Peyer's patch (tissue), 4 donors: ENCODE measurements at regions not wholly inside any gene's neighbourhood (a gene's known extent, or its start where the extent isn't known, plus 50 kb on each side); places are given as distances from the start of the nearest gene placed in this dataset.
"Not testable (repeated sequence)": the region's sequence is repeated elsewhere in the genome, so short reads cannot be mapped to it uniquely, and the experiment has no call there.

Source experiments
- DNase-seq, 3 donors: peaks; one replicate each; pipeline ENCODE4 v3.0.0-alpha.2; 2017 to 2019
- H3K27ac ChIP-seq, 4 donors: fragments of 200-600 bp; sonication (generic); one replicate each; pipeline ENCODE4 v1.5.1; 2016 to 2019
- H3K27me3 ChIP-seq, 2 donors: fragments of 200-600 bp; sonication (generic); one replicate each; pipeline ENCODE4 v1.5.1; 2019
- H3K36me3 ChIP-seq, 3 donors: fragments of 200-600 bp; sonication (generic); one replicate each; pipeline ENCODE4 v1.5.1; 2016 to 2019
- H3K4me1 ChIP-seq, 4 donors: fragments of 200-600 bp; sonication (generic); one replicate each; pipeline ENCODE4 v1.5.1; 2016 to 2019
- H3K4me3 ChIP-seq, 4 donors: fragments of 200-600 bp; sonication (generic); 1 replicate in 3 of 4; 2 replicates in 1 of 4; pipeline ENCODE4 v1.5.1; 2016 to 2019; ENCODE audit warnings: mild to moderate bottlenecking in 1 of 4
- H3K9me3 ChIP-seq, 4 donors: fragments of 200-600 bp; sonication (generic); one replicate each; pipeline ENCODE4 v1.5.1; 2016 to 2019; ENCODE audit warnings: mild to moderate bottlenecking in 1 of 4
- POLR2A ChIP-seq, 2 donors: fragments of 450-650 bp; IDR thresholded peaks; one replicate each; pipeline ENCODE4 v1.5.1; 2017; ENCODE audit warnings: antibody characterized with exemption in 2 of 2, mild to moderate bottlenecking in 2 of 2, moderate library complexity in 2 of 2
- TF ChIP-seq, protein P1 (sequence below), 6 experiments: fragments of 450-650 bp in 4 of 6; fragments of 200-600 bp in 2 of 6; sonication (generic) in 1 of 6; IDR thresholded peaks; one replicate each; pipeline ENCODE4 v1.5.1; 2017 to 2019; ENCODE audit warnings: antibody characterized with exemption in 6 of 6, mild to moderate bottlenecking in 3 of 6, moderate library complexity in 1 of 6

DNA sequence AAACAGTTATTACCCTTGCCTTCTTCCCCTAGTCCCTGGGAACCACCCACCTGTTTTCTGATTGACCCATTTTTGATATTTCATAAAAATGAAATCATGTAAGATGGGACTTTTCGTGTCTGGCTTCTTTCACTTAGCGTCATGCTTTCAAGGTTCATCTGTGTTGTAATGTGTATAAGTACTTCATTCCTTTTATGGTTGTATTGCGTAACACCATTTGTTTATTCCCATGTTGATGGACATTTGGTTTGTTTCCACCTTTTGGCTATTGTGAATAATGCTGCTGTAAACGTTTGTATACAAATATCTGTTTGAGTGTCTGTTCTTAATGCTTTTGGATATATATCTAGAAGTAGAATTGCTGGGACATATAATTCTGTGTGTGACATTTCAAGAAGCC lies 650.1 kb upstream of the COX7C start:
- H3K4me3 ChIP-seq = no peak overlapping the region
- no peak for DNase-seq
- no peaks in the 10 kb centered on the region for H3K9me3 ChIP-seq
- no peak overlapping the region for H3K27ac ChIP-seq
- H3K27me3 ChIP-seq = no peaks in the 10 kb centered on the region
- no peak for TF ChIP-seq POLR2A (IDR thresholded peaks at IDR 0.05)
- TF ChIP-seq, protein P1, sequence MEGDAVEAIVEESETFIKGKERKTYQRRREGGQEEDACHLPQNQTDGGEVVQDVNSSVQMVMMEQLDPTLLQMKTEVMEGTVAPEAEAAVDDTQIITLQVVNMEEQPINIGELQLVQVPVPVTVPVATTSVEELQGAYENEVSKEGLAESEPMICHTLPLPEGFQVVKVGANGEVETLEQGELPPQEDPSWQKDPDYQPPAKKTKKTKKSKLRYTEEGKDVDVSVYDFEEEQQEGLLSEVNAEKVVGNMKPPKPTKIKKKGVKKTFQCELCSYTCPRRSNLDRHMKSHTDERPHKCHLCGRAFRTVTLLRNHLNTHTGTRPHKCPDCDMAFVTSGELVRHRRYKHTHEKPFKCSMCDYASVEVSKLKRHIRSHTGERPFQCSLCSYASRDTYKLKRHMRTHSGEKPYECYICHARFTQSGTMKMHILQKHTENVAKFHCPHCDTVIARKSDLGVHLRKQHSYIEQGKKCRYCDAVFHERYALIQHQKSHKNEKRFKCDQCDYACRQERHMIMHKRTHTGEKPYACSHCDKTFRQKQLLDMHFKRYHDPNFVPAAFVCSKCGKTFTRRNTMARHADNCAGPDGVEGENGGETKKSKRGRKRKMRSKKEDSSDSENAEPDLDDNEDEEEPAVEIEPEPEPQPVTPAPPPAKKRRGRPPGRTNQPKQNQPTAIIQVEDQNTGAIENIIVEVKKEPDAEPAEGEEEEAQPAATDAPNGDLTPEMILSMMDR (IDR thresholded peaks at IDR 0.05) = no peak
- H3K4me1 ChIP-seq = no peaks in the 10 kb centered on the region
- H3K36me3 ChIP-seq = no peaks in the 10 kb centered on the region

DNA sequence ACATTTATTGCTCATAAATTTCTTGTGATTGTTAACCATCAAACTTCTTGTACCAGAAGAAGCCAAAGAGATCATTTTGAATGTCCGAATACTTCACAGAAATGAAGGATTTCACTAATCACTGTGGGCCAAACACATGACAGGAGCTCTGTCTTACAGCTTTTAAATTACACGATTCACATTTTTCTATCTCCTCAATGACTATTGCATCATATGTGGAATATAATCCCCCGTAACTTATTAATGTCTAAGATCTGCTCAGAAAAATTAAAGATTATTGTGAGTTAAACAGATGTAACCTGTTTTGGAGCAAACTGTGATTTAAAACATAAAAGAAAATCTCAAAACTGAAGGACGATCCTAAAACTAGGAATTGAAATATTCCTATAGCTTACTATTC lies 645.2 kb upstream of the COX7C start:
- Histone ChIP-seq H3K4me1 (no peaks in the 10 kb centered on the region), H3K36me3 (no peaks in the 10 kb centered on the region), H3K27me3 (no peaks in the 10 kb centered on the region), H3K4me3 (no peak overlapping the region), H3K27ac (no peak overlapping the region), H3K9me3 (no peaks in the 10 kb centered on the region)
- no peak for DNase-seq
- TF ChIP-seq, protein P1 (IDR thresholded peaks at IDR 0.05) = no peak
- no peak for TF ChIP-seq POLR2A (IDR thresholded peaks at IDR 0.05)

DNA sequence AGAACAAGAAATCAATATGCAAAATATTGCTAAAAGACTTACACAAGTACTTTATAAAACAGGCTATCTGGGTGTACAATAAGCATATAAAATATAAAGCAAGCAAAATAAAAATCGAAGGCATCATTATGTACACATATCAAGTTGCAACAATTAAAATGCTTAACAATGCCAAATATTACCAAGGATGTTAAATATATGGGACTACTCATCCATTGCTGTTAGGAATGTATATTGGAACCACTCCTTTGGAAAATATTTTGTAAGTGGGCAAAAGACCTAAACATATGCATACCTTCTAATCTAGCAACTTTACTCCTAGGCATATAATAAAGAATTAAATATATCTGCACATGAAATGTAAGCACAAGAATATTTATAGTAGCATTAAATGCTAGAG lies 632.6 kb upstream of the COX7C start:
- Histone ChIP-seq H3K27ac (no peak overlapping the region), H3K4me3 (no peak overlapping the region), H3K4me1 (no peaks in the 10 kb centered on the region), H3K9me3 (no peaks in the 10 kb centered on the region), H3K36me3 (no peaks in the 10 kb centered on the region), H3K27me3 (no peaks in the 10 kb centered on the region)
- no peak for DNase-seq
- no peak for TF ChIP-seq POLR2A (IDR thresholded peaks at IDR 0.05)

DNA sequence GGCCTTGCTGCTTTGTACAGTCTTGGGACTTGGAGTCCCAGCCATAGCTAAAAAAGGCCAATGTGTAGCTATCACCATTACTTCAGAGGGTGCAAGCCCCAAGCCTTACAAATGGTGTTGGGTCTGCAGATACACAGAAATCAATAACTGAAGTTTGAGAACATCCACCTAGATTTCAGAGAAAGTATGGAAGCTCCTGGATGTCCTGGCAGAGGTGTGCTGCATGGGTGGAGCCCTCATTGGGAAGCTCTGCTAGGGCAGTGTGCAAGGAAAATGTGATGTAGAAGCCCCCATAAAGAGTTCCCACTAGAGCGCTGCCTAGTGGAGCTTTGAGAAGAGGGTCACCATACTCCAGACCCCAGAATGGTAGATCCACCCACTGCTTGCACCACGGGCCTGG lies 626.7 kb upstream of the COX7C start:
- Histone ChIP-seq H3K4me1 (no peaks in the 10 kb centered on the region), H3K9me3 (peaks cover 0 to 6% (median 0%) of the 10 kb centered on the region in 4 donors), H3K36me3 (no peaks in the 10 kb centered on the region), H3K4me3 (no peak overlapping the region), H3K27ac (no peak overlapping the region), H3K27me3 (no peaks in the 10 kb centered on the region)
- TF ChIP-seq POLR2A (IDR thresholded peaks at IDR 0.05) = no peak
- TF ChIP-seq, protein P1 (IDR thresholded peaks at IDR 0.05) = no peak
- no peak for DNase-seq

DNA sequence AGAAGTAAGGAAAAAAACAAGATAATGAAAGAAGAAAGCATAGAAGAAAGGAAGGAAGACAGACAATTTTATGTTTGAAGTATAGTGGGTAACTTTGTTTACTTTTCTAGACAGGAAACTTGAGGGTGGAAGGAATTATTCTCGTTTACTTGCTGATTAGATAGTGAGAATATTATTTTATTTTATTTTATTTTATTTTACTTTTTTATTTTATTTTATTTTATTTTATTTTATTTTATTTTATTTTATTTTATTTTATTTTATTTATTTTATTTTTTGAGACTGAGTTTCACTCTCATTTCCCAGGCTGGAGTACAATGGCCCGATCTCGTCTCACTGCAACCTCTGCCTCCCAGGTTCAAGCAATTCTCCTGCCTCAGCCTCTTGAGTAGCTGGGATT lies 623.1 kb upstream of the COX7C start:
- not testable (repeated sequence) for H3K9me3 ChIP-seq, H3K4me1 ChIP-seq, DNase-seq, H3K36me3 ChIP-seq, H3K4me3 ChIP-seq, H3K27me3 ChIP-seq, H3K27ac ChIP-seq

DNA sequence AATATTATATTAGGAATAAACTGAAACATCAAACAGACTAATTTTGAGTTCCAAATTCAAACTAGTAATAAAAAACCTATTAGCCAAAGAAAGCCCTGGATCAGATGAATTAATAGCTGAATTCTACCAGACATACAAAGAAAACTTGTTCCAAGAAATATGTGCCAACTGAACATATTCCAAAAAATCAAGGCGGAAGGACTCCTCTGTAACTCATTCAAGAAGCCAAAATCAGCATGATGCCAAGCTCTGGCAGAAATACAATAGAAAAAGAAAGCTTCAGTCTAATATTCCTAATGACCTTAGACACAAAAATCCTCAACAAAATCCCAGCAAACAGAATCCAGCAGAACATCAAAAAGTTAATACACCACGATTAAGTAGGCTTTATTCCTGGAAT lies 619.1 kb upstream of the COX7C start:
- DNase-seq = no peak
- H3K4me1 ChIP-seq = no peaks in the 10 kb centered on the region
- H3K36me3 ChIP-seq = no peaks in the 10 kb centered on the region
- TF ChIP-seq POLR2A (IDR thresholded peaks at IDR 0.05) = no peak
- TF ChIP-seq, protein P1 (IDR thresholded peaks at IDR 0.05) = no peak
- H3K27ac ChIP-seq = no peak overlapping the region
- H3K9me3 ChIP-seq = no peaks in the 10 kb centered on the region
- no peak overlapping the region for H3K4me3 ChIP-seq
- H3K27me3 ChIP-seq = no peaks in the 10 kb centered on the region

DNA sequence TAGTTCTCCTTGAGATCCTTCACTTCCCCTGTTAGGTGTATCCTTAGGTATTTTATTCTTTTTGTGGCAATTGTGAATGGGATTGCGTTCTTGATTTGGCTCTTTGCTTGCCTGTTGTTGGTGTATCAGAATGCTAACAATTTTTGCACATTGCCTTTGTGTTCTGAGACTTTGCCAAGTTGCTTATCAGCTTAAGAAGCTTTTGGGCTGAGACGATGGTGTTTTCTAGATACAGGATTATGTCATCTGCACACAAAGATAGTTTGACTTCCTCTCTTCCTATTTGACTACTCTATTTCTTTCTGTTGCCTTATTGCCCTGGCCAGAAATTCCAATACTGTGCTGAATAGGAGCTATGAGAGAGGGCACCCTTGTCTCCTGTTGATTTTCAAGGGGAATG lies 609.4 kb upstream of the COX7C start:
- Histone ChIP-seq H3K27me3 (no peaks in the 10 kb centered on the region), H3K4me1 (no peaks in the 10 kb centered on the region), H3K27ac (no peak overlapping the region), H3K36me3 (no peaks in the 10 kb centered on the region), H3K9me3 (no peaks in the 10 kb centered on the region), H3K4me3 (no peak overlapping the region)
- TF ChIP-seq, protein P1 (IDR thresholded peaks at IDR 0.05) = no peak
- TF ChIP-seq POLR2A (IDR thresholded peaks at IDR 0.05) = no peak
- no peak for DNase-seq
